ENCODE measurements at regions not wholly inside any gene's neighbourhood (a gene's known extent, or its start where the extent isn't known, plus 50 kb on each side); places are given as distances from the start of the nearest gene placed in this dataset.

- TF ChIP-seq REST (IDR thresholded peaks at IDR 0.05; ENCODE audit: low read depth) (no peak), CTCF (IDR thresholded peaks at IDR 0.05 in 2 of 3, conservative IDR thresholded peaks at IDR 0.05 in 1 of 3; ENCODE audit: borderline replicate concordance in 1 of 3, insufficient read depth in 1 of 3, low read depth in 2 of 3, low read length in 2 of 3) (no peak), ELF1 (IDR thresholded peaks at IDR 0.05; ENCODE audit: borderline replicate concordance, low read depth) (no peak), POLR2A (IDR thresholded peaks at IDR 0.05; ENCODE audit: borderline replicate concordance, extremely low read depth, insufficient read depth, insufficient read length) (no peak), ZNF274 (IDR thresholded peaks at IDR 0.05; ENCODE audit: low read depth, low read length) (no peak), EZH2 (IDR thresholded peaks at IDR 0.05) (no peak), MAX (IDR thresholded peaks at IDR 0.05) (no peak), ZBTB33 (IDR thresholded peaks at IDR 0.05; ENCODE audit: extremely low read depth, insufficient replicate concordance, low read length) (no peak), CEBPB (IDR thresholded peaks at IDR 0.05; ENCODE audit: low read depth) (no peak), EZH2phosphoT487 (IDR thresholded peaks at IDR 0.05; ENCODE audit: borderline replicate concordance) (no peak)
Measured at GRCh38 chr3:23028294-23028693, 174.8 kb upstream of the UBE2E2 start.
